NOMO-1 treated with DMSO at 0.1 percent for 48 hours (cell line): ENCODE measurements at regions not wholly inside any gene's neighbourhood (a gene's known extent, or its start where the extent isn't known, plus 50 kb on each side); places are given as distances from the start of the nearest gene placed in this dataset.
"Not testable (repeated sequence)": the region's sequence is repeated elsewhere in the genome, so short reads cannot be mapped to it uniquely, and the experiment has no call there.

ENCODE experiments used
- DNase-seq: peaks from one replicate; lab custom pipeline; 2025; ENCODE audit not compliant: unreplicated experiment; lab: John Stamatoyannopoulos, UW

- DNase-seq = no peak
Observed at GRCh38 chr7:153772966-153773365, 279.2 kb upstream of the DPP6 start.

- DNase-seq = not testable (repeated sequence)
Observed at GRCh38 chr7:153776940-153777339, 275.3 kb upstream of the DPP6 start.

GRCh38 chr7:153797363-153797762 lies 254.8 kb upstream of the DPP6 start:
- DNase-seq = peak; percentile 0

- no peak for DNase-seq
Observed at GRCh38 chr7:153808117-153808516, 244.1 kb upstream of the DPP6 start.

GRCh38 chr7:153829525-153829924 lies 222.7 kb upstream of the DPP6 start:
- DNase-seq = no peak

- DNase-seq = no peak
Observed at GRCh38 chr7:153832160-153832559, 220.0 kb upstream of the DPP6 start.

GRCh38 chr7:153835103-153835502 lies 217.1 kb upstream of the DPP6 start:
- no peak for DNase-seq

- DNase-seq = no peak
Observed at GRCh38 chr7:153835712-153836265, 216.4 kb upstream of the DPP6 start.

- no peak for DNase-seq
Observed at GRCh38 chr7:153838591-153838990, 213.6 kb upstream of the DPP6 start.

- no peak for DNase-seq
Observed at GRCh38 chr7:153840861-153841260, 211.3 kb upstream of the DPP6 start.

- no peak for DNase-seq
Observed at GRCh38 chr7:153847828-153848227, 204.4 kb upstream of the DPP6 start.

- no peak for DNase-seq
Observed at GRCh38 chr7:153852261-153852660, 199.9 kb upstream of the DPP6 start.

GRCh38 chr7:153858355-153858754 lies 193.8 kb upstream of the DPP6 start:
- no peak for DNase-seq

- DNase-seq = no peak
Observed at GRCh38 chr7:153859239-153859638, 193.0 kb upstream of the DPP6 start.

- no peak for DNase-seq
Observed at GRCh38 chr7:153886506-153887441, 165.4 kb upstream of the DPP6 start.

GRCh38 chr7:153887749-153888569 lies 164.2 kb upstream of the DPP6 start:
- no peak for DNase-seq

- no peak for DNase-seq
Observed at GRCh38 chr7:153891990-153892389, 160.2 kb upstream of the DPP6 start.

GRCh38 chr7:153902862-153903261 lies 149.3 kb upstream of the DPP6 start:
- no peak for DNase-seq

GRCh38 chr7:153912211-153912610 lies 140.0 kb upstream of the DPP6 start:
- no peak for DNase-seq

- no peak for DNase-seq
Observed at GRCh38 chr7:153920126-153920525, 132.1 kb upstream of the DPP6 start.

GRCh38 chr7:153920897-153921296 lies 131.3 kb upstream of the DPP6 start:
- DNase-seq = no peak

GRCh38 chr7:153921408-153921807 lies 130.8 kb upstream of the DPP6 start:
- DNase-seq = no peak
